MM.1S (cell line): ENCODE measurements at regions not wholly inside any gene's neighbourhood (a gene's known extent, or its start where the extent isn't known, plus 50 kb on each side); places are given as distances from the start of the nearest gene placed in this dataset.

ENCODE experiments used
- DNase-seq: peaks from one replicate; pipeline ENCODE4 v3.0.0-alpha.2; 2015
- H2AFZ ChIP-seq: fragments of 300-600 bp; sonication (generic); 2 replicates; pipeline ENCODE4 v1.6.0; 2016; ENCODE audit warnings: antibody characterized with exemption, low read length
- H3F3A ChIP-seq: fragments of 300-600 bp; sonication (generic); 2 replicates; pipeline ENCODE4 v1.6.1; 2016; ENCODE audit warnings: mild to moderate bottlenecking, antibody characterized with exemption, low read length, moderate library complexity, mixed read lengths; ENCODE audit not compliant: insufficient read depth
- H3K27ac ChIP-seq: fragments of 300-600 bp; sonication (generic); 2 replicates; pipeline ENCODE4 v1.5.1; 2016; ENCODE audit warnings: mild to moderate bottlenecking, low read length
- H3K27me3 ChIP-seq: fragments of 300-600 bp; sonication (generic); replicated peaks from 2 replicates; pipeline ENCODE4 v1.6.0; 2016; ENCODE audit warnings: low read length; ENCODE audit not compliant: insufficient read depth
- H3K36me3 ChIP-seq: fragments of 300-600 bp; sonication (generic); replicated peaks from 2 replicates; pipeline ENCODE4 v1.6.1; 2016; ENCODE audit warnings: mild to moderate bottlenecking, low read length, mixed read lengths; ENCODE audit not compliant: insufficient read depth
- H3K4me1 ChIP-seq: fragments of 300-600 bp; sonication (generic); 2 replicates; pipeline ENCODE4 v1.6.1; 2016; ENCODE audit warnings: low read length, mixed read lengths
- H3K4me2 ChIP-seq: fragments of 300-600 bp; sonication (generic); 2 replicates; pipeline ENCODE4 v1.6.0; 2016; ENCODE audit warnings: low read depth, low read length
- H3K4me3 ChIP-seq: fragments of 300-600 bp; sonication (generic); 2 replicates; pipeline ENCODE4 v1.5.1; 2016; ENCODE audit warnings: low read length, mixed read lengths
- H3K79me2 ChIP-seq: fragments of 300-600 bp; sonication (generic); 2 replicates; pipeline ENCODE4 v1.6.1; 2016; ENCODE audit warnings: mixed run types, low read length, mixed read lengths
- H3K9ac ChIP-seq: fragments of 300-600 bp; sonication (generic); 2 replicates; pipeline ENCODE4 v1.6.1; 2016; ENCODE audit warnings: low read length, mixed read lengths
- H3K9me2 ChIP-seq: fragments of 300-600 bp; sonication (generic); replicated peaks from 2 replicates; pipeline ENCODE4 v1.6.1; 2016; ENCODE audit warnings: mild to moderate bottlenecking, low read length, mixed read lengths; ENCODE audit not compliant: insufficient read depth
- H3K9me3 ChIP-seq: fragments of 300-600 bp; sonication (generic); replicated peaks from 2 replicates; pipeline ENCODE4 v1.6.1; 2016; ENCODE audit warnings: mild to moderate bottlenecking, low read length, mixed read lengths; ENCODE audit not compliant: insufficient read depth
- H4K20me1 ChIP-seq: fragments of 300-600 bp; sonication (generic); 2 replicates; pipeline ENCODE4 v1.6.1; 2016; ENCODE audit warnings: mild to moderate bottlenecking, low read length, moderate library complexity, mixed read lengths; ENCODE audit not compliant: insufficient read depth
- EZH2 ChIP-seq: fragments of 300-600 bp; sonication (generic); optimal IDR thresholded peaks from 2 replicates; pipeline ENCODE3; 2017; ENCODE audit warnings: low read depth, mild to moderate bottlenecking, antibody characterized with exemption, low read length, mixed read lengths
- EZH2phosphoT487 ChIP-seq: fragments of 300-600 bp; sonication (generic); IDR thresholded peaks from 2 replicates; pipeline ENCODE4 v1.6.1; 2018; ENCODE audit warnings: antibody characterized with exemption, low read length
- TF ChIP-seq, protein P1 (sequence below): fragments of 300-600 bp; sonication (generic); IDR thresholded peaks from 2 replicates; pipeline ENCODE4 v1.5.1; 2016; ENCODE audit warnings: antibody characterized with exemption, low read length, mixed read lengths

DNA sequence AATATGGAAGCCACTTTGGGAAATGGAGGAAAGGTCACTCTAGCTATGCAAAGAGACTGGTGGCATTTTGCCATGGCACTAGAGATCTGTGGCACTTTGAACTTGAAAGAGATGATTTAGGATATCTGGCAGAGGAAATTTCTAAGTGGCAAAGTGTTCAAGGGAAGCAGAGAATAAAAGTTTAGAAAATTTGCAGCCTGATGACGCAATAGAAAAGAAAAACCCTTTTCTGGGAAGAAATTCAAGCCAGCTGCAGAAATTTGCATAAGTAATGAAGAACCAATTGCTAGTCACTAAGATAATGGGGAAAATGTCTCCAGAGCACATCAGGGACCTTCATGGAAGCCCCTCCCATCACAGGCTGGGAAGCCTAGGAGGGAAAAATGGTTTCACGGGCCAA is 191.1 kb upstream of the B3GALT2 start:
- Histone ChIP-seq H3K4me2 (no peak overlapping the region), H3K27me3 (no peaks in the 10 kb centered on the region), H3K36me3 (no peaks in the 10 kb centered on the region), H3F3A (no peaks in the 10 kb centered on the region), H3K4me1 (no peaks in the 10 kb centered on the region), H3K9ac (no peak overlapping the region), H3K9me2 (no peaks in the 10 kb centered on the region; the same call in 1 of the 2 replicates), H3K4me3 (no peak overlapping the region), H3K9me3 (no peaks in the 10 kb centered on the region), H4K20me1 (no peaks in the 10 kb centered on the region), H3K79me2 (no peaks in the 10 kb centered on the region), H3K27ac (no peak overlapping the region), H2AFZ (no peak overlapping the region)
- TF ChIP-seq, protein P1, sequence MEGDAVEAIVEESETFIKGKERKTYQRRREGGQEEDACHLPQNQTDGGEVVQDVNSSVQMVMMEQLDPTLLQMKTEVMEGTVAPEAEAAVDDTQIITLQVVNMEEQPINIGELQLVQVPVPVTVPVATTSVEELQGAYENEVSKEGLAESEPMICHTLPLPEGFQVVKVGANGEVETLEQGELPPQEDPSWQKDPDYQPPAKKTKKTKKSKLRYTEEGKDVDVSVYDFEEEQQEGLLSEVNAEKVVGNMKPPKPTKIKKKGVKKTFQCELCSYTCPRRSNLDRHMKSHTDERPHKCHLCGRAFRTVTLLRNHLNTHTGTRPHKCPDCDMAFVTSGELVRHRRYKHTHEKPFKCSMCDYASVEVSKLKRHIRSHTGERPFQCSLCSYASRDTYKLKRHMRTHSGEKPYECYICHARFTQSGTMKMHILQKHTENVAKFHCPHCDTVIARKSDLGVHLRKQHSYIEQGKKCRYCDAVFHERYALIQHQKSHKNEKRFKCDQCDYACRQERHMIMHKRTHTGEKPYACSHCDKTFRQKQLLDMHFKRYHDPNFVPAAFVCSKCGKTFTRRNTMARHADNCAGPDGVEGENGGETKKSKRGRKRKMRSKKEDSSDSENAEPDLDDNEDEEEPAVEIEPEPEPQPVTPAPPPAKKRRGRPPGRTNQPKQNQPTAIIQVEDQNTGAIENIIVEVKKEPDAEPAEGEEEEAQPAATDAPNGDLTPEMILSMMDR, result no peak
- TF ChIP-seq EZH2, result no peak
- no peak for TF ChIP-seq EZH2phosphoT487
- DNase-seq, result no peak

DNA sequence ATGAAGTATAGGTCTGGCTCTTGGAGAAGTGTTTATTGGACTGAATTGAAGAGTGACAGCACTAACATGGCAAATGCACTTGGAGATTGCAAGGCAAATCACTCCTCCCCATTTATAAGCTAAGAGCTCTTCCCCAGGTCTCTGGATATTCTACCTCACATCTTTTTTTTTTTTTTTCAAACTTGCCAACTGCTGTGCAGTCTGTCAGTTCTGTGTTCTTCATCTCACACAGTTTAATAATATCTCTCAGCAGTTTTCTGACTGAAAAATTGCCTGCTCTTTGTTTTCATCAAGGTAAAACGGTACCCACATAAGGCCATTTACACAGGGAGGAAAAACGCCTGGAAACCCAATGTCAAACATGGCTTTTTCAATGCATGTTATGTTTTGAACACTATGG is 186.1 kb upstream of the B3GALT2 start:
- H3K4me3 ChIP-seq, result no peak overlapping the region
- H3K9me2 ChIP-seq, result no peaks in the 10 kb centered on the region; the same call in 1 of the 2 replicates
- no peak overlapping the region for H3K27ac ChIP-seq
- H3K9ac ChIP-seq, result no peak overlapping the region
- H3K9me3 ChIP-seq, result no peaks in the 10 kb centered on the region
- no peak for DNase-seq
- no peak overlapping the region for H2AFZ ChIP-seq
- H3K4me2 ChIP-seq, result no peak overlapping the region
- H3K4me1 ChIP-seq, result no peaks in the 10 kb centered on the region
- no peaks in the 10 kb centered on the region for H3K79me2 ChIP-seq
- no peaks in the 10 kb centered on the region for H3K27me3 ChIP-seq
- TF ChIP-seq, protein P1, result no peak
- H3F3A ChIP-seq, result no peaks in the 10 kb centered on the region
- no peaks in the 10 kb centered on the region for H3K36me3 ChIP-seq
- H4K20me1 ChIP-seq, result no peaks in the 10 kb centered on the region

DNA sequence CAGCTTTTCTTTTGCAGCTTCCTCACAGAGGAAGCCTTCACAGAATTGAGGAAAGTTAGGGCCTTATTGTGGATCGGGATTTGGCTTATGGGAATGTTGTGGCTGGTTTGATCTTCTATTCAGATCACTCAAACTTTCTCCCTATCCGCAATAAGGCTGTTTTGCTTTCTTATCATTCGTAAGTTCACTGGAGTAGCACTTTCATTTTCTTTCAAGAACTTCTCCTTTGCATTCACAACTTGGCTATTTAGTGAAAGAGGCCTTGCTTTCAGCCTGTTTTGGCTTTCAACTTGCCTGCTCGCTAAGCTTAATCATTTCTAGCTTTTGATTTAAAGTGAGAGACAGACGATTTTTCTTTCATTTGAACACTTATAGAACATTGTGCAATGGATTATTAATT is 181.9 kb upstream of the B3GALT2 start:
- no peaks in the 10 kb centered on the region for H3K79me2 ChIP-seq
- no peaks in the 10 kb centered on the region for H3K4me1 ChIP-seq
- peak; percentile 38 for DNase-seq
- peak overlapping the region; percentile 36; the same call in 1 of the 2 replicates for H3K4me2 ChIP-seq
- H3K9me3 ChIP-seq, result no peaks in the 10 kb centered on the region
- H3K27me3 ChIP-seq, result no peaks in the 10 kb centered on the region
- no peak overlapping the region for H3K4me3 ChIP-seq
- no peaks in the 10 kb centered on the region for H3K36me3 ChIP-seq
- H3K9ac ChIP-seq, result no peak overlapping the region
- H3K9me2 ChIP-seq, result no peaks in the 10 kb centered on the region
- H4K20me1 ChIP-seq, result no peaks in the 10 kb centered on the region
- no peak overlapping the region for H2AFZ ChIP-seq
- no peak for TF ChIP-seq EZH2phosphoT487
- TF ChIP-seq, protein P1, result no peak
- TF ChIP-seq EZH2, result no peak
- H3F3A ChIP-seq, result no peaks in the 10 kb centered on the region
- H3K27ac ChIP-seq, result no peak overlapping the region
